GM18502 (cell line): ENCODE measurements at regions not wholly inside any gene's neighbourhood (a gene's known extent, or its start where the extent isn't known, plus 50 kb on each side); places are given as distances from the start of the nearest gene placed in this dataset.
"Not testable (repeated sequence)": the region's sequence is repeated elsewhere in the genome, so short reads cannot be mapped to it uniquely, and the experiment has no call there.

Experiments
- ATAC-seq: cut with Tn5 transposase; IDR thresholded peaks from one replicate; pipeline ENCODE4 v1.9.1; 2021; ENCODE audit warnings: mild to moderate bottlenecking; ENCODE audit not compliant: unreplicated experiment, poor library complexity

- no peak for ATAC-seq
Observed at GRCh38 chr20:47971058-47971791, 185.9 kb upstream of the SULF2 start.

- ATAC-seq: no peak
Observed at GRCh38 chr20:47970282-47970903, 185.1 kb upstream of the SULF2 start.

GRCh38 chr20:47969426-47969825 lies 184.1 kb upstream of the SULF2 start:
- no peak for ATAC-seq

- ATAC-seq: no peak
Observed at GRCh38 chr20:47968541-47969310, 183.4 kb upstream of the SULF2 start.

DNA sequence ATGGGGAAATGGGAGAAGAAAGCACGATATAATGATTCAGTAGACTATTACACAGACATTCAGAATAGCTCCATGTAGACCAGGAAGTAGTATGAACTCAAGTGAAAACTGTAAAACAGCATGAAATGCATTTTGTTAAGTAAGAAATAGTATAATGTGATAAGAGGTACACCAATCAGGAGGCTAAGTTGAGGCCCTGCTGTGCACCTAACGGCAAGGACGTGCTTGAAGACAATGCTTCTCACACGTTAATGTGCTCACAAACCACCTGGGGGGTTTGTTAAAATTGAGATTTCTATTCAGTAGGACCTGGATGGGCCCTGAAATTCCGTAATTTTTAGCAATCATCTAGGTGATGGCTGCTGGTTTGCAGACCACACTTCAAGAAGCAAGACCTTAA lies 178.9 kb upstream of the SULF2 start:
- no peak for ATAC-seq

GRCh38 chr20:47963022-47963421 lies 177.7 kb upstream of the SULF2 start:
- no peak for ATAC-seq

- no peak for ATAC-seq
Observed at GRCh38 chr20:47962286-47962963, 177.1 kb upstream of the SULF2 start.

- no peak for ATAC-seq
Observed at GRCh38 chr20:47960769-47961541, 175.7 kb upstream of the SULF2 start.

- ATAC-seq: no peak
Observed at GRCh38 chr20:47960277-47960676, 175.0 kb upstream of the SULF2 start.

DNA sequence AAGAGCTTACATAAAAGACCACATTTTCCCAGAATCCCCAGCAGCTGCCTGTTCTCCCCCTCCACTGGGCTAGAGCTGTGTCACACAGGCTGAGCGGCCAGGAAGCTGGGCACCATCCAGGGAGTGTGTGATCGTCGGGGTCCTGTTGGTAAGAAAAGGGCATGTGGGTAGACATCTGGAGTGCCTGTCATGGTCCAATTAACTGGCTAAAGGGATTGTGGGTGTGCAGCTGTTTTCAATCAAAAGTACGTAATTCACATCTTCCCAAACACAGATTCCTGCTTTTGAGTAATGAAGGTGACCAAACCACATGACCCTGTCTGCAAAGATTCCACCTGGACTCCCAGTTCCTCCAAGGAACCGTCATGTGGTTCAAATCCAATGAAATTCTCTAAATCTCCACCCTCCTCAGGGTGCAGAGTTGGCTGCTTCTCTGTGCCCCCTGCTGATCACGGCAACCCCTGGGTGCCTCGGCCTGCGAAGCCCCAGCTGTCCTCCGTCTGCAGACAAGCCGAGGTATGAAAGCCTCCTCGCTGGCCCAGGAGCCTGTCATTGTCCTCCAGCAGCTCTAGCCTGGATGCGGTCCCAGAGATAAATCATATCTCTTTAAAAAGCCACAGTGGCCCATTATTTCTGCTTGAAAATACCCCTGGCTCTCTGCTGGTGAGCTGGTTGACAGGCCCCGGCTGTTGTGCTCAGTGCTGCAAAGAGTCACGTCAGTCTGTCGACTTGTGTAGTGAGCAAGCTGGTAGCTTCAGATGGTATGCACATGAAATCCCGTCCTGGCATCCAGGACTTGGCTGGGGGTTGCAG lies 172.9 kb upstream of the SULF2 start:
- not testable (repeated sequence) for ATAC-seq

- ATAC-seq: no peak
Observed at GRCh38 chr20:47957135-47957534, 171.9 kb upstream of the SULF2 start.

DNA sequence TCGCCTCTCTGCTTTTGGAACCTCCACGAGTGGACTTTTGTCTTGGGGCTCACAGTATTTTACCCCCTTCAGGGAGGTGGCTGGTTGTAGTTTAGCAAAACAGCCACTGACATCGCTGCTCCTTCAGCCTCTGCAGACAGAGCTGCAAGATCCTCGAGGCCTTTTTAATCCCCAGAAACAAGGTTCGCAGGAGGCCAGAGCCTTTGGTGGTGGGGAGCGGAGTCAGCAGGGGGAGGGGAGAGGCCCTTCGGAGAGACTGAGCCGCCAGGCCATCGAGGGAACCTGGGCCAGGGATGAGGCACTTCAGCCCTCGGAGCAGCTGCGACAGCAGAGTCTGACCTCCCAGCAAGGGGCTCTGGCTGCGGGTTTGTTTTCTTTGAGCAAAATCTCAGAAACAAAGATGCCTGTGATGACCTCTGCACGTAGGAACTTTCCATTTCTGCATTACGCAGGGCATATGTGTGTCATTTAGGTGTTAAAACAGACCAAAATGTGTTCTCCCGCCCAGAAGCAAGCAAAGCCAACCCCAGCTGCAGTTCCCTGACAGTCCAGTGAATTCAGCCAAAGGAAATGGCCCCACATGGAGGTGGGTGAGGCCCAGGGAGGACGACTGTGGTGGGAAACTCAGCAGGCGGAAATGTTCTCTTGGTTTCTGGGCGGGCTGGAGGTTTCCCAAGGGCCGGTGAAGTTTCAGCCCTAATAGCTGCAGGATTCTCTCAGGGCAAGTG lies 171.2 kb upstream of the SULF2 start:
- ATAC-seq: no peak

DNA sequence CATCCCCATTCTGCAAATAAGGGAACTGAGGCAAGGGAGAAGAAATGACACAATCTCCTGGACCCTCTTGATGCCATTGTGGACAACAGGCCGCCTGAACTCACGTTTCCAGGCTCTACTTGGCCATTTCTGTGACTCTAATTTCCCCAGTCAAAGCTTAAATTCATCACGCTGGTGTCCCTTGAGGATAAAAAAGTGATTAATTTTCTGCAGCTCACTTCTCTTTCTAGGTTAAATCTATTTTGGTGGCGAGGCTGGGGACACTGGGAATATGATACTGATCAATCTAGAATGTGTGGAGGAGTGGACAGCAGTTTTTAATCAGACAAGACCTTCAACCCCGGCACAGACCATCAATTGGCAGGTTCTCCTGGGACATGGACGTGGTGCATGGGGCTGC lies 168.2 kb upstream of the SULF2 start:
- ATAC-seq: no peak

GRCh38 chr20:47952023-47952564 lies 166.8 kb upstream of the SULF2 start:
- ATAC-seq: no peak

DNA sequence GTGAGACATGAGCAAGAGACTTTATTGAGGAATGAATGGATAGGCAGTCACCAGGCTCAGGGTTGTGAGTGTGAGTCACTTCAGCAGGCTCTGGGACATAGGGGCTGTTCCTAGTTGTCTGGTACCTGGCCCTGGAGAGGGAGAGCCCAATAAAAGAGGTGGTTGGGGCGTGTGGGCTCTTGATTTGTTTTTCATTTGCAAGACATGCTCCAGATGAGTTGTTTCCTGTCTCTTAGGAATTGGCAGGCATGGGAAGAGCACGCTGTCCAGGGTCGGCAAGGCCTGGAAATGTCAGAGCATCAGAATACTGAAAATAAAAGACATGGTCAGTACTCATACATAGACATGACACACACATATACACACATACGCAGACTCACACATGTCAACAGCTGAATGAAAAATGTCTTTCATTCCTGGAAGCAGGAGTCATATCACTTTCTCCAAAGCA lies 166.3 kb upstream of the SULF2 start:
- no peak for ATAC-seq

DNA sequence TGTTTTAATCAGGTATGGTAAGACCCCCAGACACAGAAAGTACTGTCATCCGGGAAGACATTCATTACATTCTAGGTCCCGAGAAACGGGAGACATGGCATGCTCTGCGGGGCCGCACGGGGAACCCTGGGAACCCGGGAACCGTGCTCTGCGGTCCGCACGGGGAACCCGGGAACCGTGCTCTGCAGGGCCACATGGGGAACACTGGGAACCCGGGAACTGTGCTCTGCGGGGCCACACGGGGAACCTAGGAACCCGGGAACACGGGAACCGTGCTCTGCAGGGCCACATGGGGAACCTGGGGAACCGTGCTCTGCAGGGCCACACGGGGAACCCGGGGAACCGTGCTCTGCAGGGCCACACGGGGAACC lies 165.6 kb upstream of the SULF2 start:
- no peak for ATAC-seq

DNA sequence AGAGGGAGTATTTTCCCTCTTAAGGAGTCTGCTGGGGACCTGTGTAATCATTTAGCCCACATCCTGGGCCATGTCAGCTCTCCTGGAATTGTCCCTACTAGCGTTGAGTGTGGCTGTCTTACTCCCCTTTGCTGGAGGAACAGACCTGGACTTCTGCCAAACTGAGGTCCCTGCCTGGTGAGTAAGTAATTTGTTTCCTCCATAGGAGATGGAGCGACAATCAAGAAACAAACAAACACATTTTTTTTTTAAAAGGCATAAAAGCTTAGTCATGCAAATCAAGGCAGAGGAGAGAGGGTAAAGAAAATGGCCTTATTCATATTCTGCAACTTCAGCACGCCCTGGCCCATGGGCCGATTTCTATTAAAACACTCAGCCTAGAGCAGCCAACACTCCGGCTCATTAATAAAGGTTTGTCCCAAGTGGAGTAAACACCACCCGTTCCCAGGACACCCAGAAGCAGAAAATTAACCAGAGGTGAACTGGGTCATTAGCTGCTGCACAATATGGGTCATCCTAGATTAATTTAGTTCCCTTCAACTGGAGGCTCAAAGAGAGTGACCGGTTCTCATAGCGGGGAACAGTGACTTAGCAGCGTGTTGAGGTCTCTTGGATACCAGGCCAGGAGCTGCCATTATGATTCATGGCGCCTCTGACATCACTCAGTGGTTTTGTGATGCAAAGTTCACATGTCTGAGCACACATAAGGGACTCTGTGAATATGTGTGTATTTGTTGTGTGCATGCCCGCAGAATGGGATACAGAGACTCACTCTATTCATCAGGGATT lies 165.0 kb upstream of the SULF2 start:
- no peak for ATAC-seq

DNA sequence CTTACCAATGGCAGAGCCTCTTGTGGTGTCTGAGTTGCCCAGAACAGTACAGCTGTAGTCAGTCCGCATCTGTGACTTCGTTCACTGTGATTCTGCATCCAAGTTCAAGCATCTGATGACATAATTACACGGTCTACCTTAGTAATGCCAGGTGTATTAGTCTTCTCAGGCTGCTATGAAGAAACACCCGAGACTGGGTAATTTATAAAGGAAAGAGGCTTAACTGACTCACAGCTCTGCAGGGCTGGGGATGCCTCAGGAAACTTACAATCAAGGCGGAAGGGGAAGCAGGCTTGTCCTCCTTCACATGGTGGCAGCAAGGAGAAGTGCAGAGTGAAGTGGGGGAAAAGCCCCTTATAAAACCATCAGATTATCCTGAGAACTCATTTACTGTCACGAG lies 163.9 kb upstream of the SULF2 start:
- no peak for ATAC-seq
